ENCODE measurements at regions not wholly inside any gene's neighbourhood (a gene's known extent, or its start where the extent isn't known, plus 50 kb on each side); places are given as distances from the start of the nearest gene placed in this dataset.

GRCh38 chr3:137382005-137382594 is 382.0 kb upstream of the SOX14 start:
- in situ Hi-C loops (cut with HindIII; ENCODE audit: low sequenced_read_pairs), result no loop called here

DNA sequence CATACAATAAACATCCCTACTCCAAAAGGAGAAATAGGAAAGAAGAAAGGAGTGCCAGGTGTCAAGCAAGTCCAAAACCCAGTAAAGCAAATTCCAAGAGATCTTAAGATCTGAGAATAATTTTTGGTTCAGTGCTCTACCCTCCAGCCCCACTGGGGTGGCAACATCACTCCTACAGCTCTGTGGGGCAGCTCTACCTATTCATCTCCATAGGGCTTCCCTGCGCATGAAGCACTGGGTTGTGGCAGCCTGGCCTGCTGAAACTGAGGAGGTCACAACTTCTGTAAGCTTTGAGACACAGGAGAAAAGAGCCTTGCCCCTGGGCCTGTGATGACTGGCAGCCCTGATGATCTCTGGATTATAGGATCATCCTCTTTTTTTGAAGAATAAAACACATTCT is 378.2 kb upstream of the SOX14 start:
- in situ Hi-C loops (cut with HindIII; ENCODE audit: low sequenced_read_pairs), result loop anchor here (5.0 kb wide), 1 partner anchor 44 kb away; no protein-coding TSS in a partner anchor

GRCh38 chr3:137409584-137409983 is 354.5 kb upstream of the SOX14 start:
- in situ Hi-C loops (cut with HindIII; ENCODE audit: low sequenced_read_pairs), result no loop called here

- in situ Hi-C loops (cut with HindIII; ENCODE audit: low sequenced_read_pairs), result no loop called here
These were observed 354.1 kb upstream of the SOX14 start for GRCh38 chr3:137410028-137410427.

GRCh38 chr3:137420198-137420995 is 343.7 kb upstream of the SOX14 start:
- in situ Hi-C loops (cut with HindIII; ENCODE audit: low sequenced_read_pairs), result no loop called here

GRCh38 chr3:137438561-137438960 is 325.6 kb upstream of the SOX14 start:
- in situ Hi-C loops (cut with HindIII; ENCODE audit: low sequenced_read_pairs), result no loop called here

GRCh38 chr3:137460944-137461343 is 303.2 kb upstream of the SOX14 start:
- in situ Hi-C loops (cut with HindIII; ENCODE audit: low sequenced_read_pairs), result no loop called here

DNA sequence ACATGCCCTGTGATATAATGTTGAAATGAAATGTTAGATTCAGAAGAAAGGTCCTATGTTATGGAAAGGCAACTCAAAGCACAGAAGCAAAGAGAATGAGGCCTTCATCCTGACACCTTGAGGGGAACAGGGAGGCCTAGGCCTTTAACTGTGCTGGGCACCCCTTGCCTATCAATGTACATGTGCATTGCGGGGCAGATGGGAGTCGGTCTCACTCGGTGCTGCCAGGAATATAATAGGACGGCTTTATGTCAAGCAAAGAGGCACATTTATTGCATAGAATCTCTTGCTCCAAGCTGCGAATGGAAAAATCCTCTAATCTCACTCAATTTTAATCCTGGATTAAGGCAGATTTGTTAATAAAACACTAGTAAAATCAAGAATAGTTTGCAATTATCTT is 301.0 kb upstream of the SOX14 start:
- in situ Hi-C loops (cut with HindIII; ENCODE audit: low sequenced_read_pairs), result no loop called here

GRCh38 chr3:137464341-137464740 is 299.8 kb upstream of the SOX14 start:
- in situ Hi-C loops (cut with HindIII; ENCODE audit: low sequenced_read_pairs), result no loop called here

DNA sequence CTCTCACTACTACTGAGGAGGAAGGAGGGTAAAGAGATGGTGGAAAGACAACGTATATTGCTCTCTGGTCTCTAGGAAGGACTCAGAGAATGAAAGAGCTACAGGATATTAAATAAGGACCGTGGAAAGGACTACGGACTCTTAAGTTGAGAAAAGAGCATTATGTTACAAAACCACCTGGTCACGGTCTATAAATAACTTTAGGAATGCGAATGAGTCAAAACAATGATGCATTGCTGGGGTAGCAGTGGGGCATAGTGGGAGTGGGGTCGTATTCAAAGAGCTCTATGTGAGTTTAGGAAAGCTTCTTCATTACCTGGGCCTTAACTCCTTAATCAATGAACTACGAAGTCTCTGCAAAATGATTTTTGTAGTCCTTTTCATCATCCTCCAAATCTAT is 295.7 kb upstream of the SOX14 start:
- in situ Hi-C loops (cut with HindIII; ENCODE audit: low sequenced_read_pairs), result no loop called here

- in situ Hi-C loops (cut with HindIII; ENCODE audit: low sequenced_read_pairs), result no loop called here
These were observed 294.9 kb upstream of the SOX14 start for GRCh38 chr3:137469263-137469662.

- in situ Hi-C loops (cut with HindIII; ENCODE audit: low sequenced_read_pairs), result no loop called here
These were observed 293.0 kb upstream of the SOX14 start for GRCh38 chr3:137471130-137471529.

DNA sequence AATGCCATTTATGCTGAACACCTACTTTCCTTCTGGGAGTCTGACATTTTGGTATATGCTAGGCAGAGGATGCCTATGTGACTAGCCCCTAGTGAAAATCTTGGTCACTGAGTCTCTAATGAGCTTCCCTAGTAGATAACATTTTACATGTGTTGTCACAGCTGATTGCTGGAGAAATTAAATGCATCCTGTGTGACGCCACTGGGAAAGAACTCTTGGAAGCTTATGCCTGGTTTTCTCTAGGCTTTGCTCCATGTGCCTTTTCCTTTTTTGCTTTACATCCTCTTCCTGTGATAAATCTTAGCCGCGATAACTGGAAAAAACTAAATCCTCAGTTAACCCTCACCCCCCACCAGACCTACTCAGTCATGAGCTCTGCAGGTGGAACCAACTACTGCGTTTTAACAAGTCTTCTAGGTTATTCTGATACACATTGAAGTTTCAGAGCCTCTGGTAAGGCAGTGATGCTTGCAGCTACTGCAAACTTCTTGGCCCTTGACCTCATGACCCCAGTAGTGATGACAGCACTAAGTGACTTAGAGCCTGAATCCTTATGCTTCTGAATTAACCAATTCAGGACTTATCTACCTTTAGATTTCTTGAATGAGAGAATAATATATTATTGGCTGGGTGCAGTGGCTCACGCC is 292.4 kb upstream of the SOX14 start:
- in situ Hi-C loops (cut with HindIII; ENCODE audit: low sequenced_read_pairs), result no loop called here

DNA sequence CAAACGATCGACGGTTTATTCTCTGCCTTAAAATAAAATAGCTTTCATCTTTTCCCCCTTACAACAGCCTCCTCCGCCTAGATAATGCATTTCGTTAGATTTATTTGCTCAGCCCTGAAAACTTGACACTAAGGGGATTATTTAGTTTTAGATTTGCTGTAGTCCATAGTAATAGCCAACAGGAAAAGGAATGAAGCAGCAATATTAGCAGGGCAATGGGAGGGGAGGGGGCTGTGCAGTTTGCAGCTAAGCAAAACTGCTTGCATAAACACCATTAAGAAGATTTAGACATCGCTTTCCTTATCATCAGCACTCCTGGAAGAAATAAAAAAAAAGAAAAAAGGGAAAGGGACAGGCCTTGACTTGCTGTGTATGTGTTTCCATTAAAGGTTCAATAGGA is 286.5 kb upstream of the SOX14 start:
- in situ Hi-C loops (cut with HindIII; ENCODE audit: low sequenced_read_pairs), result no loop called here

GRCh38 chr3:137509354-137510045 is 254.6 kb upstream of the SOX14 start:
- in situ Hi-C loops (cut with HindIII; ENCODE audit: low sequenced_read_pairs), result no loop called here

- in situ Hi-C loops (cut with HindIII; ENCODE audit: low sequenced_read_pairs), result no loop called here
These were observed 252.5 kb upstream of the SOX14 start for GRCh38 chr3:137511655-137512054.

DNA sequence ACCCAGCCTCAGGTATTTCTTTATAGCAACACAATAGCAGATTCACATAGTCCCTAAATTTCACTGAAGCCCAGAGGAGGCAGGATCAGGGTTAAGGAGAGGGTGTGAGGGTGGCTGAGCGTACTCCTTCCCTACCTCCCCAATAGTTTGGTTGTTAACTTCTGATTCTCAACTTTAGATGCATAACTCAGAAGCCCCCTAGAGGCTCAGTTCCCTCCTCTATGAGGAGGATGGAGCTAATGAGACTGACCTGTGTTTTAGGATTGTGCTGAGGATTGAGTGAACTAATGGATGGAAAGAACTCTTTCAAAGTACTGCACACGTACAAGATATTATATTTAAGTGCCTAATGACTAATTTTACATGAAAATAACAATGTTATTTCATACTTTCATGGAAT is 249.3 kb upstream of the SOX14 start:
- in situ Hi-C loops (cut with HindIII; ENCODE audit: low sequenced_read_pairs), result no loop called here

- in situ Hi-C loops (cut with HindIII; ENCODE audit: low sequenced_read_pairs), result no loop called here
These were observed 244.5 kb upstream of the SOX14 start for GRCh38 chr3:137519602-137520001.

- in situ Hi-C loops (cut with HindIII; ENCODE audit: low sequenced_read_pairs), result no loop called here
These were observed 239.4 kb upstream of the SOX14 start for GRCh38 chr3:137524751-137525150.

DNA sequence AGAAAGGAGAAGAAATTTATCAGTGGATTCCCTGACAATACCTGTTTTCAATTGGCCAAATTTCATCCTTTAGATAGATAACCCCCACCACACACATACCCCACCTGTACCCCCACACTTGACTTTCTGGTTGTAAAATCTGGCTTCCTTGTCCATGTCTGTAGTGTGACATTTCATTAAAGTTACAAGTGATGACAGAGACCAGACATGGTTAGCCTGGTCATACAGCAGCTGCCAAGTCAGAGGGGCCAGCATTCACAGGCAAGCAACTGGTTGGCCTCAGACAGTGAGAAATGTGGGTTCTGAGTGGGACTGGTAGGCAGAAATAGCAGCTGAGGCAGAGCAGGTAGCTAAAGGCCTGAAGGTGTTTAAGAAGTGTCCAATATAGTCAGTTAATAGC is 238.6 kb upstream of the SOX14 start:
- in situ Hi-C loops (cut with HindIII; ENCODE audit: low sequenced_read_pairs), result no loop called here

DNA sequence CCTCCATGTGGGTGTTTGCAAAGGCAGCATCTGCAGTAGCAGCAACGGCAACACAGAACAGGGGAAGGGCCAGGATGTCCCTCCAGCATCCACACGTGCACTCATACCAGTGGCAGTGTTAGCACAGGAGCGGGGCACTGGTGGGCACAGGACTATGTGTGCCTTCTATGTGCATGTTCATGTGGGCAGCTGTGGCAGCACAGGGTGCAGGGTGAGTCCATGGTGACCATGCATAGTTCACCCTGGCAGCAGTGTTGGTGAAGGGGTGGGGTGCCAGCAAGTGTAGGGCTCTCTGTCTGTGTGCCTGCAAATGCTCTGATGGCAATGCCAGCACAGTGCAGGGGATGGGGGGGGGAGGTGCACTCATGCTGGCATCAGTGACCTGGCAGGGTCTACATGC is 222.1 kb upstream of the SOX14 start:
- in situ Hi-C loops (cut with HindIII; ENCODE audit: low sequenced_read_pairs), result no loop called here

- in situ Hi-C loops (cut with HindIII; ENCODE audit: low sequenced_read_pairs), result no loop called here
These were observed 209.9 kb upstream of the SOX14 start for GRCh38 chr3:137554242-137554641.
